Prostate gland (tissue), 2 donors: ENCODE measurements at regions not wholly inside any gene's neighbourhood (a gene's known extent, or its start where the extent isn't known, plus 50 kb on each side); places are given as distances from the start of the nearest gene placed in this dataset.

Experiments used
- CTCF ChIP-seq, 4 experiments: fragments of 200-600 bp in 2 of 4; fragments of 450-650 bp in 2 of 4; sonication (generic) in 2 of 4; IDR thresholded peaks; 1 replicate in 3 of 4; 2 replicates in 1 of 4; pipeline ENCODE4 v1.5.1; 2016 to 2019; ENCODE audit warnings: antibody characterized with exemption in 4 of 4, mild to moderate bottlenecking in 2 of 4, moderate library complexity in 2 of 4
- POLR2AphosphoS5 ChIP-seq: sonication (generic); formaldehyde crosslinking; IDR thresholded peaks from one replicate; pipeline ENCODE4 v1.6.1; 2017; ENCODE audit warnings: antibody characterized with exemption

- TF ChIP-seq POLR2AphosphoS5: no peak
- TF ChIP-seq CTCF (IDR thresholded peaks at IDR 0.05): no peak
These were observed 270.6 kb downstream of the HAPSTR1 start for GRCh38 chr16:9362050-9362449.
